Activated T-cell treated with anti-CD3 and anti-CD28 coated beads for 24 hours (primary cell): ENCODE measurements at regions not wholly inside any gene's neighbourhood (a gene's known extent, or its start where the extent isn't known, plus 50 kb on each side); places are given as distances from the start of the nearest gene placed in this dataset.
"Not testable (repeated sequence)": the region's sequence is repeated elsewhere in the genome, so short reads cannot be mapped to it uniquely, and the experiment has no call there.

ENCODE experiments used
- DNase-seq: peaks from one replicate; pipeline ENCODE4 v3.0.0-alpha.2; 2020; ENCODE audit warnings: low read depth

DNA sequence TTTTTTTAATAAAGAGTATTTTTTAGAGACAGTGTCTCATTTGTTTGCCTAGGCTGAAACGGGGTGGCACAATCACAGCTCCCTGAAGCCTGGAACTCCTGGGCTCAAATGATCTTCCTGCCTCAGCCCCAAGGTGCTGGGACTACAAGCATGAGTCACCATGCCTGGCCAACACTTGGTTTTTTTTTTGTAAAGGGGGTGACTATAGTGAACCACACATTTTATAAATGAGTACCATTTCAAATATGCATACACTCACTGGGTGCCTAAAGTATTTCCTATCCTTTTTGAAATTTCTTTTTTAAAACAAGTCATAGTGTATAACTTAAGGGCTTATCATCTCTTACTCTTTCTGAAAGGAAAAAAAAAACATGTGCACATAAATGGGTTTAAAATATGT is 325.2 kb upstream of the MEIS2 start:
- DNase-seq, result no peak

DNA sequence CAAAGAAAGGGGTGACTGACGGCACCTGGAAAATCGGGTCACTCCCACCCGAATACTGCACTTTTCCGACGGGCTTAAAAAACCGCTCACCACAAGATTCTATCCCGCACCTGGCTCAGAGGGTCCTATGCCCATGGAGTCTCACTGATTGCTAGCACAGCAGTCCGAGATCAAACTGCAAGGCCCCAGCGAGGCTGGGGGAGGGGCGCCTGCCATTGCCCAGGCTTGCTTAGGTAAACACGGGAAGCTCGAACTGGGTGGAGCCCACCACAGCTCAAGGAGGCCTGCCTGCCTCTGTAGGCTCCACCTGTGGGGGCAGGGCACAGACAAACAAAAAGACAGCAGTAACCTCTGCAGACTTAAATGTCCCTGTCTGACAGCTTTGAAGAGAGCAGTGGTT is 327.0 kb upstream of the MEIS2 start:
- not testable (repeated sequence) for DNase-seq

DNA sequence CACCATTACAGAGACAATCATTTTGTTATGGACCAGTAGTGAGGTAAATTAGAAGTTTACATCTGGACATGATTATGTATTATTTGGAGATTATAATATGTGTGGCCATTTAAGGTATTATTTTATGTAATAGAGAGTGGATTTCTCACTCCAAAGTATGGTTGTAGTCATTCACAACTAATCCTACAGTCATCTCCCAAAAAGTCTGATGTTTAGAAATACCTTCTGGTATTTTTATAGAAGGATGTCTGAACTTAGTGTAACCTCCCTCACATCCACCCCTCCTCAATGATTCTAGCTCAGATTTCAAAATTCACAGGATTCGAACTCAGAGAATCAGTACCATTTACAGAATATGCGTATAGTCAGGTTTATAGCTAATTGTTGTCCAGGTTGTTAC is 346.6 kb upstream of the MEIS2 start:
- DNase-seq, result no peak

DNA sequence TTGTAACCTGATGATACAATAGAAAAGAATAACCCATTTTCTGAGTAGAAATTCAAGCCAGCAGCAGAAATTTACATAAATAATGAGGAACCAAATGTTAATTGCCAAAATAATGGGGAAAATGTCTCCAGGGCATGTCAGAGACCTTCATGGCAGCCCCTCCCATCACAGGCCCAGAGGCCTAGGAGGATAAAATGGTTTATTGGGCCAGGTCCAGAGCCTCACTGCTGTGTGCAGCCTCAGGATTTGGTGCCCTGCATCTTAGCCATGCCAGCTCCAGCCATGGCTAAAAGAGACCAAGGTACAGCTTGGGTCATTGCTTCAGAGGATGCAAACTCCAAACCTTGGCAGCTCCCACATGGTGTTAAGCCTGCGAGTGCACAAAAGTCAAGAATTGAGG is 352.1 kb upstream of the MEIS2 start:
- no peak for DNase-seq

DNA sequence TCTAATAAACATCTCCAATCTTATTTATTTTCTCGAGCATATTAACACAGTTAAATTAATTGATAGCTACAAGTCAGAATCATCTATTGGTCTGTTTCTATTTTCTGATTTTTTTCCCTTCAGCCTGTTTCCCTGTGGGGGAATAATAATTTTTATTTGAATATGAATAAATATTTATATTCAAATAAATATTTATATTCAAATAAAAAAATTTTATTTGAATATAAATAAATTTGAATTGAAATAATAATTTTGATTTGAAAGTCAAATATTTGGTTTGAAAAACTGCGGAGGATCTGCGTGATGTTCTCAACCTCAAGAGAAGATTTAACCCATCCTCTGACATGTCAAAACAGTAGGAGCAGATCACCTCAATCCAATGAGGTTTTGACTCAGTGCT is 380.1 kb upstream of the MEIS2 start:
- DNase-seq, result no peak

DNA sequence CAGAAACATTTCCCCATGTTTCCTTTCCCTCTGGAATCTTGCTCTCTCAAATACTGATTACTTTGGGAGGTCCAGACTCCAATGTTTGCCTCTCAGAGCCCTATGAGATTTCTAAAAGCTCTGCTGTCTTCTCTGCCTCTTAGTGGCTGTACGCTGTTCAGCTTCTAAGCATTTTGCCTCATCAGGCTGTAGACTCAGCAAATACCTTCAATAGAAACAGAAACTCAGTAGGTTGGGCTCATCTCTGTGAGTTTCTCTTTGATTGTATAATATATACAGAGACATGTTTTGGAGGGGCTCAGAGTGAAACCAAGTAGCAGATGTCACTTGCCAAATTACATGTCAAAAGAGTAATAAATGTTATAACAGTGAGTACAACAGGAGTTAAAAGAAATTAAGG is 380.8 kb upstream of the MEIS2 start:
- DNase-seq, result no peak

DNA sequence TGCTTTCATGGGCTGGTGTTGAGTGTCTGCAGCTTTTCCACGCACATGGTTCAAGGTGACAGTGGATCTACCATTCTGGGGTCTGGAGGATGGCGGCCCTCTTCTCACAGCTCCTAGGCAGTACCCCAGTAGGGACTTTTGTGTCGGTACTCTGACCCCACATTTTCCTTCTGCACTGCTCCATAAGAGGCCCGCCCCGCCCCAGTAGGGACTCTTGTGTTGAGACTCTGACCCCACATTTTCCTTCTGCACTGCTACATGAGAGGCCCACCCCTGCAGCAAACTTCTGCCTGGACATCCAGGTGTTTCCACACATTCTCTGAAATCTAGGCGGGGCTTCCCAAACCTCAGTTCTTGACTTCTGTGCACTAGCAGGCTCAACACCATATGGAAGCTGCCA is 383.4 kb upstream of the MEIS2 start:
- no peak for DNase-seq

DNA sequence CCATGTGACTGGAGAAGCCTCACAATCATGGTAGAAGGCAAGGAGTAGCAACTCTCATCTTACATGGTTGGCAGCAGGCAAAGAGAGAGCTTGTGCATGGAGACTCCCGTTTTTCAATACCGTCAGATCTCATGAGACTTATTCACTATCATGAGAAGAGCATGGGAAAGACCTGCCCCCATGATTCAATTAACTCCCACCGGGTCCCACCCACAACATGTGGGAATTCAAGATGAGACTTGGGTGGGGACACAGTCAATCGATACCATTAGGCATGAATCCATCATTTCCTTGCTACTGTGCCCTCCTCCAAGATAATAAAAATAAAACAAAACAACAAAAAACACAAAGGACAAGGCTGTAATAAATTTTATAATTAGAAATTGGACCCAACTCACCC is 384.7 kb upstream of the MEIS2 start:
- no peak for DNase-seq

DNA sequence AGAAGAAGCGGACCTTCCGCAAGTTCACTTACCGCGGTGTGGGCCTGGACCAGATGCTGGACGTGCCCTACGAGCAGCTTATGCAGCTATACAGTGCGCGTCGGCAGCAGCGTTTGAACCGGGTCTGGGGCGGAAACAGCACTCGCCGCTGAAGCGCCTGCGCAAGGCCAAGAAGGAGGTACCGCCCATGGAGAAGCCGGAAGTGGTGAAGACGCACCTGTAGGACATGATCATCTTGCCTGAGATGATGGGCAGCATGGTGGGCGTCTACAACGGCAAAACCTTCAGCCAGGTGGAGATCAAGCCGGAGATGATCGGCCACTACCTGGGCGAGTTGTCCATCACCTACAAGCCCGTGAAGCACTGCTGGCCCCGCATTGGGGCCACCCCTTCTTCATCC is 390.4 kb upstream of the MEIS2 start:
- DNase-seq, result no peak

DNA sequence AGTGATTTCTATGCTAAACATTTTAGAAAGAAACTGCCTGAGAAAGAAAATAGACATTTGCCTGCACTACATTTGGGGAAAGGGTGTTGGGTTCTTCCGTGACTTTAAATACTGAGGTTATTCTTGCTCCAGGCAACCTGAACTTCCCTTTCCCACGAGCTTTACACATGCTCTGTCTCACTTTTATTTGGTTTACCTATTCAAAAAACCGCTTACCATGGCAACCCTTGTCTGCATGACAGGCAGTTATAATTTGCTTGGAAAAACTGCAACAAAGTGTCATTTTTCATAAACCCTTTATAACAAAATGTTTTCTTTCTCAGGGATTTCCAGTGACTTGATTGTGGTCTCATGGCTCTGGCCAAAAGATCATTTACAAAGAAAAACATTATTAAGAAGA is 416.3 kb upstream of the MEIS2 start:
- DNase-seq, result no peak

DNA sequence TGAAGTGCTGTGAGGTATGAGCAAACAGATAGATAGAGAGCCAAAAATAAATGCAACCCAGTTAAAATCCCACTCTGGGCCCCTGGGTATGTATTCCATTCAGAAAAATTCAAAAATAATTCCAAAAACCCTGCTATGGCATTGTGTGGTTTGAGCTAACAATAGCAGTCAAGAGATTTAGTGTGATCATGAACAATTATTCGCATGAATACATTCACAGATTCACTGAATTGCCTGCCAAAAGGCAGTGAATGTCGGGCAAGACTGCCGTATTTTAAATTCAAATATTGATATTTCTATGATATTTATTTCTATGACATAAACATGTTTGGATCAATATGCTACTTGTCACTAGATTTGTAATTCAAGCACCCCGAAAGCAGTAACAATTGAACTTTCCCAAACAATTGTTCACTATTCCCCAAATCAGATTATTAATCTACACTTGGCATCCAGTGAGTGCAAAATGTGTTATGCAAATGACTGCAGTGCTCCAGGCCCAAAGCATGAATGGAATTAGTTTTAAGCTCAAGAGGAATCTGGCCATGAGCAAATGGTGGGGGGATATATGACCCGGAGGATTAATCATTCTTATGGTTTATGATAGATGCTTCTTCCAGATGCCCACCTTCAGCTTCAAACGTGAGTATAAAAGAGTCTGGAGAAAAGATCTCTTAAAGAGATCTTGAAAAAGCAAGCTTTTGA is 417.0 kb upstream of the MEIS2 start:
- no peak for DNase-seq

DNA sequence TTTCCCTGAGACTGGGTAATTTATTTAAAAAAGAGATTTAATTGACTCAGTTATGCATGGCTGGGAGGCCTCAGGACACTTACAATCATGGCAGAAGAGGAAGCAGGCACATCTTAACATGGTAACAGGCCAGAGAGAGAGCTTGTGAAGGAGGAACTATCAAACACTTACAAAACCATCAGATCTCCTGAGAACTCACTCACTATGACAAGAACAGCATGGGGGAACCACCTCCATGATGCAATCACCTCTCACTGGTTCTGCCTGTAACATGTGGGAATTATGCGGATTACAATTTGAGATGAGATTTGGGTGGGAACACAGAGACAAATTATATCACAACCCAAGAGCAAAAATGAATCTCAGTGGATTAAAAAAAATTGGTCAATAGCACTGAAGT is 416.0 kb upstream of the TMCO5A start:
- no peak for DNase-seq

DNA sequence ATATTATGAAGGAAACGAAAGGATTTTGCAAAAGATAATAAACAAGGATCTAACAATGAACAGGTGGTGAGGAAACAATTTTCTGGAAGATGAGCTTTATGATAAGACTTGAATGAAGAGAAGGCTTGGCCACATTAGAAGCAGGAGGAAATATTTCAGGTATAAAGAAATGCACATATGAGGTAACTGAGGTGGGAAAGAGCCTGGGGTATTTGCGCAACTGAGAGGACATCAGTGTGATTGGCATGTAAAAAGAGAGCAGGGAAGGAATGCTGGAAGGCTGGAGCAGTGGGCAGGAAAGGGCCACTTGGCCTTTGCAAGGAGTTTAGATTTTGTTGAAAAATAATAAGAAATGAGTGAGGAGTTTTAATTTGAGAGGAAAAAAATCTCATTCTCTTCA is 414.4 kb upstream of the TMCO5A start:
- no peak for DNase-seq

DNA sequence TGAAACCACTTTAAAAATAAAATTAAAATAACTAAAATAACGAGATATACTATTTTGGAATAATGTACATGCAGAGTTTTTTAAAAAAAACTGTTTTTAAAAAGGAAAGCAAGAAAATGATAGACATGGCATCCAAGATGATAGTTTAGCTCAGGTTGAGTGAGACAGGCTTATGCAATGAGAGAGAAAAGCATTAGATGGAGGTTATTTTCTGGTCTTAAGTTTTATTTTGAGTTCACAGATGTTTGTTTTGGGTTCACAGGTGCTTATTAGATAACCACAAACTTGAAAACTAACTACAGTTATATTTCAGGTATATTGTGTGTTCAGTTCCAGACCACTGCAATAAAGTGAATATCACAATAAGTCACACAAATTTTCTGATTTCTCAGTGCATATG is 413.6 kb upstream of the TMCO5A start:
- DNase-seq, result no peak

DNA sequence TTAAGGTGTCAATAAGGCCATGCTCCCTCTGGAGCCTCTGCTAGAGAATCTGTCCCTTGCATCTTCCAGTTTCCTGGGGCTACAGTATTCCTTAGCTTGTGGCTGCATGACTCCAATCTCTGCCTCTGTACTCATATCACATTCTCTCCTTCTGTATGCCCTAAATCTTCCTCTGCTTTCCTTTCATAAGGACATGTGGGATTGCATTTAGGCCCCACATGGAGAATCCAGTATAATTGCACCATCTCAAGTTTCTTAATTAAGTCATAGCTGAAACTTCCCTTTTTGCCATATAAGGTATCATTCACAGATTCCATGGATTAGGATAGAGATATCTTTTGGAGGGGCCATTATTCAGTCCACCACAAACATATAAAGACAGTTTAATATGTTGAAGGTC is 409.8 kb upstream of the TMCO5A start:
- no peak for DNase-seq

DNA sequence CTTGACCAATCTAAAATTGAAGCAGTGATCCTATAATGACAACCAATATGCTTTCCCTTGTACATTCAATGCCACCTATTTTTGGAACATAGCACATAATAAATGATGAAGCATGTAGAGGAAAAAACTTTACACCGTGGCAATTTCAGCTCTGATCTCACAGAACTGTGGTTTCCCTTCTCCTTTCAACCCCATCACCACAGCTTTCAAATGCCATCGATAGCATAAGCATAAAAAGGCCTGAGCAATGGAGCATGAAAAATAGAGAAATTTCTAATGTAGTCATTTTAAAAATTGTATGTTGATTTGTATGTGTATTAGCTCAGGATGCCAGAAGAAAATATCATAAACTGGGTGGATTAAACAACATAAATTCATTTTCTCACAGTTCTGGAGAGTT is 406.0 kb upstream of the TMCO5A start:
- no peak for DNase-seq

DNA sequence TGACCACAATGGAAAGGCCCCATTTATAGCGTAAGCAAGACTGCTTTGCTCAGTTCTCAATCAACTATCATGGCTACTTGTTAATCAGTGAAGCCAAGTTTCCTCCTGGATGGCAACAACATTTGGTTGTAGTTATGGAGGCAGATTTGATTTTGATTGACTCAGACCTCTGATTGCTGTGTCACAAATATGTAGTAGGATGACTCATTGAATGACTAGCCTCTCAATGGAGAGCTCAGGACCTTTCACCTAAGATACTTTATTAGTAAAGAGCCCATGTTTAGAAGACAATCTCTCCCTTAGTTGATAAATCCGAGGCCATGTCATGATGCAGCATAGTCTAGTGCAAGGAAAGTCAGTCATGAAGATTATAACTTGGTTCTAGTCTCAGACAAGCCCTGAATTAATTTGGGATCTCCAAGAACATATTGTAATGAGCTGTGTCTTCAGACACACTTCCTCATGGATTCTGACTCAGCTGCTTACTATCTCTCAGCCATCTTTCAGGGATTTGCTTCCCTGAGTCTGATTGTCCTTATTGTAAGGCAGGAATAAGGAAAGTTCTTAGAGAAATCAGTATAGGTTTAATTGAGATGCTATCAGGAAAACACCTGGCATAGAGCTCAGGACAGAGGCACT is 397.4 kb upstream of the TMCO5A start:
- no peak for DNase-seq

DNA sequence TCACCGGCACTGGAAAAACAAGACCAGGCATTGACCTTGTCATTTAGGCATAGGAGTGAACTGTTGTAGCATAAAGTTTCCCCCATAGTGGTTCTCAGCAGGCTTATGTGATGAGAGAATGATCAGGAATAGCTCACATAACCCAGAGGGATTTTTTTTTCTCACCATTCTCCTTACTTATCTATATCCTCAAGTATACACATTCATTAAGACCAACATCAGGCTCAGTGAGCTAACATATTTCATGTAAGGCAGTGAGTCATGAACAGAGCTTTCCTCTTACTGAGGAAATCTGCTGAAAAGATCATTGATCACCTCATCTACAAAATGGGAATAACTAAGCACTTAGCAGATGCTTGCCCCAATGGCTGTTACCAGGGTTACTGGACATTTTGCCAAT is 396.6 kb upstream of the TMCO5A start:
- no peak for DNase-seq

DNA sequence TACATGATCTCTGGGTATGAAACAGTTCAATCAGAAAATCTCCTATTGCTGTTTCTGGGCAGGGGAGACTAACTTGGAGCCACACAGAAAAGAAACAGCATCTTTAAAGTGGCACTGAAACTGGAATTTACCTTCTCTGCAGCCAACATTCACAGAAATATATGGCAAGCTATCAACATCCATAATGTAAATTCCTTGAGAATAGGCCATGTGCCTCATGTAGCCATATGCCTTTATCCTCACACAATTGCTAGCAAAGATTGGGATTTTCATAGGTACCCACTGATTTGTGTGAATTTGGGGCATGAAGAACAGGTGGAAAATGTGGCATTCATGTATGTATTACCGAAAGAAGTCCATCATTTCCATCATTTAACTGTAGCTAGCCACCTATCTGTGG is 386.3 kb upstream of the TMCO5A start:
- DNase-seq, result no peak

DNA sequence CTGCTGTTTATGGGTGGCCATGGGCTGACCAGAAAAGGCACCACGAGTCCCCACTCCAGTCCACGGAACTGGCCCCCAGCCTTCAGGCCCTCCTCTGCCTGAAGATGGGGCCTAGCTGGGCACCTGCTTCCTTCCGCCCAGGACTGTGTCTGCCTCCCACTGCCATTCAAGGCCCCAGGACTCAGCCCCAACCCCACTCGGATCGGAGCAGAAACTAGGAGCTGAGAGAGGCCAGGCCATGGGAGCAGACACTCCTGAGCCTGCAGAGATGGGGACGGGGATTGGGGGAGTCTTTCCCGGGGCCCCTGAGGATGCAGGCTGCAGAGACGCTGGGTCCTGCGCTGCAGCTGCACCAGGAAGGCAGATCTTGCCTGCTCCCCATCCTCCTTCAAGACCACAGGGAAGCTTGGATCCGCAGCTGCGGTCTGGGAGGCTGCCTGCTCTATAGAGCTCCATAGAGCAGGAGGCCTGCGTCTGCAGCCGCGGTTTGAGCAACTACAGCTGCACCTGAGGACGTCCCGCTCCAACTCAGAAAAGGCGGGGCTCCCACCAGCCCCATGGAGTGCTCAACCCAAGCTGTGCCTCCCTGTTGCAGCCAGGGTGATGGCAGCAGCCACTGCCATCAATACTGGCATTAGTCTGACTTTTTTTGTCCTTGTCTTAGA is 383.9 kb upstream of the TMCO5A start:
- no peak for DNase-seq

DNA sequence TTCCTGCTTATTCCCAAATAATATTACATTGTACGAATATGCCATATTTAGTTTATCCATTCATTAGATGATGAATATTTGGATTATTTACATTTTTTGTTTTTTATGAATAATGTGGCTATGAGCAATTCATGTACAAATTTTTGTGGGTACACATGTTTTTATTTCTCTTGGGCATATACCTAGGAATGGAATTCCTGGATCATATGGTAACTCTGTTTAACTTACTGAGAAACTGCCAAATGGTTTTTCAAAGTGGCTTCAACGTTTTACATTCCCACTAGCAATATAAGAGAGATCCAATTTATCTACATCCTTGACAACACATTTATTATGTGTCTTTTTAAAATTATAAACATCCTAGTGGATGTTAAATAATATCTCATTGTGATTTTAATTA is 362.0 kb upstream of the TMCO5A start:
- DNase-seq, result no peak

DNA sequence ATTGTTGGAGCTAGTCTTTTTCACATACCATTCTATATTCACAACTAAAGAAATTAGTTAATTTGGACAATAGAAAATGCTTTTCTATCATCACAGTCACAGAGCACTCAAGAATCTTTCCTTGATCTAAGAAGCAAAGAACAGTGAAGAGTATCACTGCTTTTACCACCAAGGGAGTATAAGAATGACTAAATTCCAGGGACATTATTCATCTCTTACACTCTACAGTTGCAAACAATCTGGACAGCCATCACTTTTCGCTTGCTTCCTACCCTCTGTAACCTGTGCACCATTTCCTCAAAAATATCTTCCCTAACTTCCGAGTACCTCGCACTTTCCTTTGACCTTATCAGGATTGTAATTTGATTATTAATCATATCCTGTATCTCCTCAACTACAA is 359.5 kb upstream of the TMCO5A start:
- DNase-seq, result no peak

DNA sequence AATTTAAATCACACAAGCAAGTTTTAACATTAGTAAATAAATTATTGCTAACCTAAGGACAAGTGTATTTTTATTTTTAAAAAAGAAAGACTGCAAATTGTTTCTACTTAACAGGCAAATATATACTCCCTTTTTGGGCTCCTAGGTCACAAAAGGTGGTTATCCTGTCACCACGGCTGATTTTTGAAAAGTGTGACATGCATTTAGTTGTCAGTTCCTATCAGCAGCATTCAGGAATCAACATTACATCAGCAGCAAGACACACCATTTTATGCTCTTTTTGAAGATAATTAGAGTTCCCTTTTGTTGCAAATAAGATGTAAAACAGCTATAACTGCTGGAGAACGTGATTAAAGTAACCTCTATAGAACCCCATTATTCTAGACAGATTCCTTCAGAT is 357.5 kb upstream of the TMCO5A start:
- no peak for DNase-seq
